Fibroblast of upper back skin (primary cell): ENCODE measurements at regions not wholly inside any gene's neighbourhood (a gene's known extent, or its start where the extent isn't known, plus 50 kb on each side); places are given as distances from the start of the nearest gene placed in this dataset.

Experiments used
- DNase-seq: peaks from one replicate; pipeline ENCODE4 v3.0.0-alpha.2; 2013

- peak; percentile 16 for DNase-seq
Measured at GRCh38 chr12:90390947-90391346, 564.0 kb downstream of the CCER1 start.

- no peak for DNase-seq
Measured at GRCh38 chr12:90368081-90368480, 586.9 kb downstream of the CCER1 start.

DNA sequence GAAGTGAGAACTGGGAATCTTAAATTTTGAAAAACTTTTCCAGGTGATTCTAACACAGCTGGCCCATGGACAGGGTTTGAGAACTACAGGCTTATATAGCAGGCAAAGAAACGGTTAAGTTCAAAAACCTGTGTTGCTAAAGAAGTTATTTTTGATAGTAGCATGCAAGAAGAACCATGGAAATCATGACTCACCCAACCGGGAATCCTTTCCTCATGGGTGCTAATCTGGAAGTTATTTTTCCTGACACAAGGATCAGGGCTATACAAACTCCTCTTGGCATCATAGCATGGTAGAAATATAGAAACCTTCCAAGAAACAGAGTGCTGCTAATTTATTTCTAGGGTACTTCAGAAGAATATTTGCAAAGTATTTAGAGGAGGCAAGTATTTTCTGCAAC, 588.7 kb downstream of the CCER1 start:
- peak; percentile 80 for DNase-seq

- DNase-seq = no peak
Measured at GRCh38 chr12:90360300-90360699, 594.7 kb downstream of the CCER1 start.

DNA sequence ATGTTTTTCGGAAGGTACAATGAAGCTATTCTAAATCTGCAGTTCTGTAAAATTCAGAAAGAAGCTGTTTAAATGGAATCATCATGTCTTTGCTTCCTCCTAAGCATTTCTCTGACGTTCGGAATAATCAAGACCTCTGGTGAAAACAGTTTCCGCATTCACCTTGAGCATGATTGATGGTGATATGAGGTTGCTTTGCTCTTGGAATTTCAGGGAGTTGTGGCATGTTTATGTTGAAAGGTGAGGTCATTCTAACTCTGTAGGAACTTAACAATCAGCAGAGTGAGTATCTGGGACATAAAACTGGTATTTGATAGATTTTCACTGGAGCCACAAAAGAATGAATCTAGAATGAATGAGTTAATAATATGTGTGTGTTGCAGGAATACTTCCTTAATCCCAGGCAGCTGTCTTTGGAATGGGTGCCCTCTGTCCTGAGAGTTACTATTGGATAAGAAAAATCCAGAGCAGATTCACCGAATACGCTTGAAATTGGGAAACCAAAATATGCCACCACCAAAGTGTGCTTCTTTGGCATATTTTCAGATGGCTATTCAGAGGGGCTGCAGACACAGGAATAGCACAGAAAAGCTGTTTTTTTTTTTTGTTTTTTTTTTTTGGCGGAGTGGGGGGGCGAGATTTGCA, 599.1 kb downstream of the CCER1 start:
- peak; percentile 23 for DNase-seq

GRCh38 chr12:90343966-90344365, 611.0 kb downstream of the CCER1 start:
- no peak for DNase-seq

GRCh38 chr12:90342081-90342480, 612.9 kb downstream of the CCER1 start:
- DNase-seq = no peak

GRCh38 chr12:90339837-90340236, 615.1 kb downstream of the CCER1 start:
- no peak for DNase-seq

- DNase-seq = no peak
Measured at GRCh38 chr12:90338365-90338764, 616.6 kb downstream of the CCER1 start.

DNA sequence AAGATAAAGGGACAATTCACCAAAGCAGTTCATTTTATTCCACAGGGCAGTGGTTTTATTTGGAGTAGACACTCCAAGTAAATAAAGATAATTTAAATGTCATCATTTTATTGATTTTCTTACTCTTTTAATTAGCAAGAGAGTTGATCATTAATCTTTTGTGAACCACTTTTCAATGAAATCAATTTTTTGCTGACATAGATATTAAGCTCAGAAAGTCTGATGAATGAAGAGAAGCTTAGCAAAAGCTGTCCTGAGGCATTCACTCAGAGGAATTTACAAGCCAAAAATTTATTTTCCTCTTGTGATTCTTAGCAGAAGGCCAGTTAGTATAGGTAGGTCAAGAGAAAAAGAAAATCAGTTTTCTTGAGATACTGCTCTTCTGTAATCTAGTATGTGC, 618.0 kb downstream of the CCER1 start:
- DNase-seq = no peak

- DNase-seq = peak; percentile 83
Measured at GRCh38 chr12:90335566-90335965, 619.4 kb downstream of the CCER1 start.

DNA sequence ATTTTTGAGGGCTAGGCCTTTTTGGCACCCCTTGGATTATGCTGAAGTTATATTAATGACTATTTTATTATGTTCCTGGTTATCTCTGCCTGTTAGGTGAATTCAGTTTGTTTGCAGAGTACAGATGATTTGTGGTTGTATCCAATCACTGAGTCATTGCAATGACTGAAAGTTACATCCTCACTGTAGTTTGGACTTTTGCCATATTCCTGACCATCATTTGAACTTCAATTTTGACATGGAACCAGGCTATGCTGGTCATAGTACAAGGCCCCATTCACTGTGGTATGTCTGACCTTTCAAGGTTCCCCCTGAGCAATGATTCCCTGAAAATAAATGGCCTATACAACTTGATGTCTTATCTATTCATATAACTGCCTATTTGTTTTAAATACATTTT, 621.0 kb downstream of the CCER1 start:
- DNase-seq = peak; percentile 65

- peak; percentile 71 for DNase-seq
Measured at GRCh38 chr12:90333424-90333823, 621.6 kb downstream of the CCER1 start.

- DNase-seq = peak; percentile 28
Measured at GRCh38 chr12:90331821-90332220, 623.2 kb downstream of the CCER1 start.

DNA sequence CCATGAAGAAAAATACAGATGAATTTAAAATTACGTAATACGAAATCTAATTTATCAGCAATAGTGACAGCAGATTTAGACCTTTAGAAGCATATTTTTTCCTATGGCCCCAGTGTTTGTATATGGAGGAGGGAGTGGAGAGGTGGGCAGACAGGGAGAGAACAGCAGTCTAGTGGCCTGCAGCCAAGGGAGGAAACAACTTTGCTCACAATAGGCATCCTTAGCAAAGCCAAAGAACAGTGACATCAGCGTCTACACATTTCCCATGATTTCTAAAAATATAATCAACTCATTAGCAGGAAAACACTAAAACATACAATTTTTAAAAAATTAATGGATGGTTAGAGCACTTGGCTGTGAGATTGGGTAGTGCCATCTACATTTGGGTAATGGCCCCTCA, 622.6 kb upstream of the ATP2B1 start:
- DNase-seq = peak; percentile 25

GRCh38 chr12:90327793-90328743, 619.4 kb upstream of the ATP2B1 start:
- no peak for DNase-seq

DNA sequence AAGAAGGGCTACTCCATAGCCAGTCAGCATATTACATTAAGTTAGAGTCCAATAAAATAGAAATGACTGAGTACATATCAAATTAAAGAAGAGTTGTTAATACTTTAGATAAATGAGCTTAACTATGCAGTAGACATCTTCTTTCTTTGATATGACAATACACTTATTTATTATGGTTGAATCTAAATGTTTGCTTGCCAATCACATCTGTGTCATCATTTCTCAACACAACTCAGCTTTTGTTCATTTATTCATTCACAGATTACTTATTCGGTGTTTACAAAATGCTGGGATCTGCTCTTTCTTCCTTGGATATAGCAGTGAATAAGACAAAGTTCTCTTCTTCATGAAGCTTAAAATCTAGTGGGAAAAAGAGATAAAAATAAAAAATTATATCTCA, 614.6 kb upstream of the ATP2B1 start:
- no peak for DNase-seq

DNA sequence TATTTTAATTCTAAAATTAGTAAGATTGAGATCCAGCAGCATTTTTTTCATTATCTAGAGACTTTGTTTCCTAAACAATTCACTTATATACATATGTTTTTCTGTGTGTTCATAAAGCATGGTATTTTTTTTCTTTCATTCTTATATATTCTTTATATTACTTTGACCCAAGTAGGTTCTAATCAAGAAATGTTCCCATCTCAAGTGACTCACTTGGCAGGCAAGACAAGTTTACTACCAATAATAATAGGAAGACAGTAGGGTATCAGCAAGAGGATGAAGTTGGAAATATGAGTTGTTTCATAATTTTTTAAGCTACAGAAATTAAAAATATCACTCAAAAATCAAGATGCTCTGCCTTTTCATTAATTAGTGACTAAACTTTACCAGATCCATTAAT, 613.4 kb upstream of the ATP2B1 start:
- DNase-seq = no peak

- no peak for DNase-seq
Measured at GRCh38 chr12:90321369-90321768, 612.7 kb upstream of the ATP2B1 start.

DNA sequence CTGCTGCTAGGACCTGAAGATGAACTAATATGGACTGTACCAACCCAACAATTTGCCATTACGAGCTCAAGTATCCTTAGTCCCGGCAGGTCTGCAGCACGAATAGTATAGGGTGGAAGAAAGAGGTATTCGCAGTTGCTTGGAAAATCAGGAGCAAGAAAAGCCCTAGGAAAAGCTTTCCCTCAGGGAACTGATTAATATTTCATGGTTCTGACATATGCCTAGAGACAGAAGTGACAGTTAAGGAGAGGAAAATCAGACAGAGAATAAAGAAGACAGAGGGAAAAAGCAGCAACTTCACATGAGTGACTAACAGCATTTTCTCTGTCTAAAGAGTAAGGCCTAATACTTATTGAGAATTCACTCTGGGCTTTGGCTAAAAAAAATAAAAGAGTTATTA, 602.9 kb upstream of the ATP2B1 start:
- no peak for DNase-seq

DNA sequence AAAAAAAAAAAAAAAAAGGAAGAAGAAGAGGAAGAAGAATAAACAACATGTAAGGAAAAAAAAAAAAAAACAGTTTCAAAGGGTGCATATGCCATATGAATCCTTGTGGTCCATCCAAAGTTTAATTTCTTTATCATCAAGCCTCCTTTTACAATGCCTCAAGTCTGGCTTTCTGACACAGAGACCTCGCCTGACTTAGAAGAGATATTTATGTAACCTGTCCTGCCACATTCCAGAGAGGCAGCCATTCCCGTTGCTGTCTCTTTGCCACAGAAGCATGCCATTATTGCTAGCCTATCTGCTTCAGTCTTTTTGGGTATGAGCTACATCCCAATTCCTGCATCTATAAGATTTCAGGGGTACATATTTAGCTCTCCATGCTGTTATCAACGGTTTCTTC, 596.7 kb upstream of the ATP2B1 start:
- no peak for DNase-seq

- DNase-seq = no peak
Measured at GRCh38 chr12:90304231-90304630, 595.6 kb upstream of the ATP2B1 start.

DNA sequence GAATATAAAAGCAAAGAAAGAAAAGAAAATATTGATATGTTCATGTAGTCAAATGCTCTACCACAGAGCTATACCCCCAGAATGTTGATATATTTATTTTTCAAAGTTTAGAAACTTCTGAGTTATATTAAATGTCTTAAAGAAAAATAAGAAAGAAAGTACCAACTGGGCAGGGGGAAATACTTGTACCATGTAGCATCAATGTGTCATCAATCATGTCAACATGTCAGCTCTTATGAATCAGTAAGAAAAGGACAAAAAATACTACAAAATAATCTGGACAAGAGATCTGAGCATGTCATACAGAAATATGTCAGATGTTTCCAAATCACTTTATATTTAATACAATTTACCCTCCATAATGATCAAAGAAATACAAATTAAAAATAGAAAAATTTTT, 595.1 kb upstream of the ATP2B1 start:
- no peak for DNase-seq

DNA sequence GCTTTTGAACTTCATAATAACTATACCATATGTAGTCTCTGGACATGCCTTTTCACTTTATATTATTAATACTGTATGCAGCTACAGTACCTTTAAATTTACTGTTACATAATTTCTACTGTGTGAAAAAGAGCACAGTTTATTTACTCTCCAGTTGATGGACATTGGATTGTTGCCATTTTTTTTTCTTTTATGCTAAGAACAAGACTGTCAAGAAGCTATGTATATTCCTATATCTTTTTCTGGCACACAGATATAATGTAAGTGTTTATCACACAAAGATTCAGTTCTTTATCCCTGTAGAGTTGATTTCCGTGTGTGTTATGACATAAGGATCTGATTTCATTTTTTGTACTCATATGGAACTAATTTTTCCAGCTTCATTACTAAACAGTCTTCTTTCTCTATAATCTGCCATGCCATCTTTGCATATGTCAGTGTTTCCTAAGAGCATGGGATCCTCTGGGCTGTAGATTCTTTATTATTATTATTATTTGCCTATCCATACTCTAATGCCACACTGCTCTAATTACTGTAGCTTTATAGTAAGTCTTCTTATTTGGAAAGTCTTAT, 593.0 kb upstream of the ATP2B1 start:
- DNase-seq = peak; percentile 32
